HuH-7 (cell line): ENCODE measurements at regions not wholly inside any gene's neighbourhood (a gene's known extent, or its start where the extent isn't known, plus 50 kb on each side); places are given as distances from the start of the nearest gene placed in this dataset.

Experiments
- DNase-seq: peaks from one replicate; pipeline ENCODE4 v3.0.0; 2011; ENCODE audit warnings: low spot score

GRCh38 chr9:86795823-86796553 is 151.3 kb downstream of the GAS1 start:
- no peak for DNase-seq

- DNase-seq = no peak
These were observed 152.3 kb downstream of the GAS1 start for GRCh38 chr9:86795047-86795442.

GRCh38 chr9:86794391-86795046 is 152.8 kb downstream of the GAS1 start:
- no peak for DNase-seq

- no peak for DNase-seq
These were observed 155.2 kb downstream of the GAS1 start for GRCh38 chr9:86792136-86792535.

- DNase-seq = no peak
These were observed 156.5 kb downstream of the GAS1 start for GRCh38 chr9:86790805-86791204.

- DNase-seq = no peak
These were observed 158.8 kb downstream of the GAS1 start for GRCh38 chr9:86788456-86788855.

- no peak for DNase-seq
These were observed 163.4 kb downstream of the GAS1 start for GRCh38 chr9:86783884-86784283.

- no peak for DNase-seq
These were observed 164.5 kb downstream of the GAS1 start for GRCh38 chr9:86782831-86783230.

- DNase-seq = no peak
These were observed 168.5 kb downstream of the GAS1 start for GRCh38 chr9:86778761-86779160.

- no peak for DNase-seq
These were observed 171.6 kb downstream of the GAS1 start for GRCh38 chr9:86775718-86776117.

- no peak for DNase-seq
These were observed 173.2 kb downstream of the GAS1 start for GRCh38 chr9:86774116-86774515.

- DNase-seq = no peak
These were observed 173.8 kb downstream of the GAS1 start for GRCh38 chr9:86773422-86773945.

- no peak for DNase-seq
These were observed 174.7 kb downstream of the GAS1 start for GRCh38 chr9:86772635-86772993.

GRCh38 chr9:86771941-86772634 is 175.2 kb downstream of the GAS1 start:
- no peak for DNase-seq

GRCh38 chr9:86771420-86771819 is 175.9 kb downstream of the GAS1 start:
- no peak for DNase-seq

GRCh38 chr9:86768709-86769108 is 178.6 kb downstream of the GAS1 start:
- no peak for DNase-seq

GRCh38 chr9:86768020-86768419 is 179.3 kb downstream of the GAS1 start:
- no peak for DNase-seq

- no peak for DNase-seq
These were observed 179.9 kb downstream of the GAS1 start for GRCh38 chr9:86767373-86767772.

GRCh38 chr9:86766912-86767311 is 180.4 kb downstream of the GAS1 start:
- peak; percentile 5 for DNase-seq

GRCh38 chr9:86766511-86766910 is 180.8 kb downstream of the GAS1 start:
- no peak for DNase-seq

GRCh38 chr9:86765746-86766430 is 181.4 kb downstream of the GAS1 start:
- DNase-seq = no peak

GRCh38 chr9:86764671-86765343 is 182.5 kb downstream of the GAS1 start:
- no peak for DNase-seq
